ENCODE measurements at regions not wholly inside any gene's neighbourhood (a gene's known extent, or its start where the extent isn't known, plus 50 kb on each side); places are given as distances from the start of the nearest gene placed in this dataset.

GRCh38 chr1:201610858-201611257, 71.9 kb downstream of the NAV1 start:
- no peak for DNase-seq (ENCODE audit: low read depth in 3 of 3)

DNA sequence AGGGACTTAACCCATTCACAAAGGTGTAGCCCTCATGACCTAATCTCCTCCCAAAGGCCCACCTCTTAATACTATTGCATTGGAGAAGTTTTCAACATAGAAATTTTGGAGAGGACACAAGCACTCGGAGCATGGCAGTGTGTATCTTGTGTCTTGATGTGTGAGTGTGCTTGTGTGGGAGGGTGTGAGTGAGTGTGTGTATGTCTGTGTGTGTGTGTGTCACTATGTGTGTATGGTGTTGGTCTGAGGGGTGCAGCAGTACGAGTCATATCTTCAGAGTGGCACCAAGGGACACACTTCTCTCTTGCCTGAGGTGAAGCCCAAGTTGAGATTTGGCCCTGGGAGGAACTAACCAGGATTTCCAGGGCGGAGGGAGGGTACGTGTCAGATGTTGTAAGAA, 73.7 kb downstream of the NAV1 start:
- no peak for DNase-seq (ENCODE audit: low read depth in 3 of 3)

- no peak for DNase-seq (ENCODE audit: low read depth in 3 of 3)
Measured at GRCh38 chr1:201614262-201615015, 75.5 kb downstream of the NAV1 start.

DNA sequence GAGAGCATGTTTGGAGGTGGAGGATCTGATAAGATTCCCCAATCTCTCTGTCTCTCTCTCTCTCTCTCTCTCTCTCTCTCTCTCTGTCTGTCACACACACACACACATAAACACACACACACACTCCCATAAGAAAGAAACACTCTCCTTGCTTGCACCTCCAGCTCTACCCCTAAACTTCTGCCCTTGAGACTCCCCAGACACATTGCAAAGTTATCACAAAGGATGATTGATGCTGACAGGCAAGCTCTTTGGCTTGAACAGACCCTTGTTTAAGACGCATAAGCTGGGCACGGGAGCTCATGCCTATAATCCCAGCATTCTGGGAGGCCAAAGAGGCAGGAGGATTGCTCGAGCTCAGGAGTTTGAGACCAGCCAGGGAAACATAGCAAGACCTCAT, 78.2 kb downstream of the NAV1 start:
- DNase-seq (ENCODE audit: low read depth in 3 of 3) = no peak

DNA sequence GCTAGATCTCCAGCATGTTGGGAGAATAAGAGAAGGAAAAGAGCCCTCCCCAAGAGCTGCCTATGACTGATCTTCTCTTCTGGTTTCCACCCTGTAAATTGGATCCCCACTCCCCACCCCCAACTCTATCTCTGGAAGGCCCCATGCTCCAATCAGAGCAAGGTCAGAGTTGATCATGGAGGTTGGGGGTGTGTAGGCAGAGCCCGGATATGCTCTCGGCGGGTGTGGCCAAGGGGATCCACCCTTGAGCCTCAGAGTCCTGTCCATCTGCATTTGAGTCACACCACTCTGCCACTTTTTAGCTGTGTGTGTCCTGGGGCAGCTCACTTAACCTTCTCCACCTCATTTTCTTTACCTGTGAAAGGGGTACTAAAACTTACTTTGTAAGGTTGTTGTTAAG, 79.5 kb downstream of the NAV1 start:
- DNase-seq (ENCODE audit: low read depth in 3 of 3) = no peak

DNA sequence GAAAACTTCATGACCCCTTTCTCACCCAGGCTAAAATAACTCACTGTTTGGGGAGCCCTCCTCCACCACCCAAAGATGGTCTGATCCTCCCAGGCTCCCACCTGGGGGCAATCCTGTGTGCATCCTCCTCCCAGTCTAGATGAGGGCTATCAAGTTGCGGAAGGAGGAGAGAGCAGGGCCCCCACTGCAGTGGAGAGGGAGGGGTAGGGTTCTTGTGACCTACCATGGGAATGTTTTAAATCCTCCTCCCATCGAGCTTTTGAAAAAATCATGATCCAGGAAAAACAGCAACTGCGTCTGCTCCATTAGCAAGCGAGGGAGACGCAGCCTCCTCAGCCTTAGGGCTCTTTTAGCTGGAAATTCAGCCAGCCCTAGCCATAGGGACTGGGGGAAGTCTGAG, 80.0 kb downstream of the NAV1 start:
- no peak for DNase-seq (ENCODE audit: low read depth in 3 of 3)

DNA sequence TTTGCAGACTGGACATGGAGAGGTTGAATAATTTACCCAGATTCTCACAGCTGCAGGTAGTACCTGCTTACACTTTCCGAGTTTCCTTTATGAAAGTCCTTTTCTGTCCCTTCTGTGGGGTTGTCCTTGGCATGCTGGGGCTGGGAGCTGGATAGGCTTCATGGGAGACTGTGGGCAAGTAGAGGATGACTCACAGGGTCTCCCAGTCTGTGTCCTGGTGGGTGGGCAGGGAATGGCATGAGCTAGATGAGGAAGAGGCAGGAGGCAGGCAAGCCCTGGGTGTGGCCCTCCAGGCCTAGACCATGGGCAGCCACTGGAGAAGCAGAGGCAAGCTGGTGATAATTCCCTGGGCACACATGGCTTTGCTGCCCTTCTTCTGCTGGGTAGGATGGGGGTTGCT, 80.6 kb downstream of the NAV1 start:
- DNase-seq (ENCODE audit: low read depth in 3 of 3) = no peak

GRCh38 chr1:201622353-201622752, 83.4 kb downstream of the NAV1 start:
- no peak for DNase-seq (ENCODE audit: low read depth in 3 of 3)

GRCh38 chr1:201622824-201623223, 83.9 kb downstream of the NAV1 start:
- DNase-seq (ENCODE audit: low read depth in 3 of 3) = no peak

GRCh38 chr1:201624741-201625225, 85.9 kb downstream of the NAV1 start:
- DNase-seq (ENCODE audit: low read depth in 3 of 3) = no peak

DNA sequence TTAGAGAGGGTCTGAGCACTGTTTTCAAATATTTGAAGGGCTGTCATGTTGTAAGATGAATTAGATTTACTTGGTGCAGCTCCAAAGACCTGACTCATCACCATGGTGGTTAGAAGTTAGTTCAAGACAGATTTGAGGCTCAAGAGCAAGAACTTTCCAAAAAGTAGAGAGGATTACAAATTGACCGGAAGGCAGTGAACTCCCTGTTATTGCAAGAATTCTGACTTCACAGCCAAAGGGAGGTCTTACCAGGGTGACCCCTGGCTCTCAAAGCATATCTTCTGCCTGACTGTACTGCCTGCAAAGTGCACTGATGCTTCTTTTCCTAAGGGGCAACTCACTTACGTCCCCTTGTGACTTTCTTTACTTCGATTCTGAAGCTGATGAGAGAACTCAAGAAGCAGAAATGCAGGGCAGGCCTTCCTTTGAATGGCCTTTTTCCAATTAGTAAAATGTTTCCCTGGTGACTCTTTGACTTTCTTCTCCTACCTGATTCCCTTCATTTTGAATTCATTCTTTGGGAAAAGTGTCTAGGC, 86.4 kb downstream of the NAV1 start:
- no peak for DNase-seq (ENCODE audit: low read depth in 3 of 3)

DNA sequence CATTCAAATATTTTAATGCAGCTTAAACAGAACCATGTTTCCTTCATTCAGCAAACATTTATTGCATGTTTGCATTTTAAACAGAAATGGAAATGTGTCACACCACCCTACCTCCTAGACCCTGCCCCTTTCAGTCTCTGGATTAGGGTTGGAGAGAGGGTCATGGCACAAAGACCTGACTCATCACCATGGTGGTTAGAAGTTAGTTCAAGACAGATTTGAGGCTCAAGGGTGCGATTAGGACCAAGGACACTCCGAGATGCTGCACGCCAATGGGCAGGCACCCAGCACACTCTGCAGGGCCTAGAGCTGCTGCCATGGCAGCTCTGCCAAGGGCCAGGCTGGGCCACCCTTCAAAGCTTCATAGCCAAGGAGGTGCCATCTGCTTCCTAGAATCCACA, 86.9 kb downstream of the NAV1 start:
- DNase-seq (ENCODE audit: low read depth in 3 of 3) = no peak

- no peak for DNase-seq (ENCODE audit: low read depth in 3 of 3)
Measured at GRCh38 chr1:201626629-201627275, 87.8 kb downstream of the NAV1 start.

GRCh38 chr1:201628490-201628889, 89.6 kb downstream of the NAV1 start:
- DNase-seq (ENCODE audit: low read depth in 3 of 3) = no peak

DNA sequence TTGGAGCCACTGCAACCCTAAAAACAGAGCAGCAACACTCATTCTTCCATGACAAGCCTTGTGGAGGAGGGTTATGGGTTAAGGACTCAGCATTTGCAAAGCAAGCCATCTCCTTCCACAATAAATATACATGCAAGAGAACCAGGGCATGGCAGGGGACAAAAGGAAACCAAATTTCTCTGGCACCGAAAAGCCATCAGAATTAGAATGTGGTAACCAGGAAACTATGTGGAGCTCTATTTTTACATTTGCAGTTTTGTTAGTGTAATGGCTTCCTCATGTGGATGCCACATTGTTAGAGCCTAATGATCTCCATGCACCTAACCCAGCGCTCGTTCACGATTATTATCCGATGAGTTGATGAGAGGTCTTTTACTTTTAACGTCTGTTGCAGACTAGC, 91.7 kb downstream of the NAV1 start:
- no peak for DNase-seq (ENCODE audit: low read depth in 3 of 3)

DNA sequence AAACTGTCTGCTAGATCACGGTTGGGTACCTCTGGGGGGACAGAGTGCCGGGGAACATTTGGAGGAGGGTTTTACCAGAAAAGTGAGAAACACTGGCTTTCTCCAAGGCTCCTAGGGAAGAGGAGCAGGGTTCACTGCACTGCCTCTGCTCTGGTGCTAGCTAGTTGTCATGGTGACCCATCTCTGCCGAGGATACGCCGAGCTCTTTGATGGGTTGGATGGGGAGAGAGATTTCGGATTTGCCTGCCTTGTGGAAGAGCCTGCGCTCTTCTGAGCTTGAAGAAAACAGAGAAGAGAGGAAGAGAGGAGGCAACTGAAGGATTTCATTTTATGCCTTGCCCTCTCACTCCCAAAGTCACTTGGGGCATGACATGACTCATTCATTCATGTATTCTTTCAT, 92.1 kb downstream of the NAV1 start:
- DNase-seq (ENCODE audit: low read depth in 3 of 3) = no peak

DNA sequence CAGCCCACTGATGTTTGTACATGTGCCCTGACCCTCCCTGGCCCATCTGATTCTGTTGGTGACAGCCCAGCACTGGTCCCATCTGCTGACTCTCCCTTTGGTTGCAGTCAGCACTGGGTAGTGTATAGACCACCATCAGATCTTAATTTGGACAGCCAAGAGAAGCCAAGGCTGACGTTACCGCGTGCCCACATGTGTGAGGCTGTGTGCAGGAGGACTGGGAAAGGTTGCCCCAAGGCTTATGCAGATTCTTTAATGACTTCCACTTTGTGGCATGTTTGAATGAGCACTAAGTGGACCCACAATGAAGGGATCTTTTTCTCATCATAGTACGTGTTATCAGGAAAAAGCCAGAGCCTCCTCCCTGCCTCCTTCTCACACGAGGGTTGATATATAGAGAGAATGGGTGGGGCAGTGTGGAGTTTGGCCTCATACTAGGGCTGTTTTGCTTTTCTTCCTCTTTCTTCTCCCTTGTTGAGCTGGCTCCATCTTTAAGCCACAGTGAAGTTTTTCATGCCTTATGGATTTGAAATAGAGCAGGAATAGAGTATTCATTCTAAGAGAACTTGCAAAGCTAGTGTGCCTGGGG, 93.5 kb downstream of the NAV1 start:
- no peak for DNase-seq (ENCODE audit: low read depth in 3 of 3)

- DNase-seq (ENCODE audit: low read depth in 3 of 3) = no peak
Measured at GRCh38 chr1:201633297-201633696, 94.4 kb downstream of the NAV1 start.

DNA sequence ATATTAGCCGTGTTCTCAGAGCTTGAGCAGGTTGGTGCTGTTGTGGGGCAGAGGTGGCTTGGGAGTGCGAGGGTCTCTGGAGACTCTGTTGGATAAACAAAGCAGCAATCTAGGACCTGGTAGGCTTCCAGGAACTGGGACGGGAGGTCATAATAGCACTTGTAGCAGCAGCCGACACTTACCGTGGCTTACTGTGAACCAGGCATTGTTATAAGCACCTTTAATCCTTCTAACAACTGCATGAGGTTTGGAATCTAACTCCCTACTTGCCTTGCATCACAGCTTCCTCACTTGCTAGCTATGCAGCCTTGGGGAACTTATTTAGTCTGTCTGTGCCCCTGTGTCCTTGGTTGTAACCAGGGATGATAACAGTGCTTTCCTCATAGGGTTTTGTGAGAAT, 94.9 kb downstream of the NAV1 start:
- DNase-seq (ENCODE audit: low read depth in 3 of 3) = no peak

DNA sequence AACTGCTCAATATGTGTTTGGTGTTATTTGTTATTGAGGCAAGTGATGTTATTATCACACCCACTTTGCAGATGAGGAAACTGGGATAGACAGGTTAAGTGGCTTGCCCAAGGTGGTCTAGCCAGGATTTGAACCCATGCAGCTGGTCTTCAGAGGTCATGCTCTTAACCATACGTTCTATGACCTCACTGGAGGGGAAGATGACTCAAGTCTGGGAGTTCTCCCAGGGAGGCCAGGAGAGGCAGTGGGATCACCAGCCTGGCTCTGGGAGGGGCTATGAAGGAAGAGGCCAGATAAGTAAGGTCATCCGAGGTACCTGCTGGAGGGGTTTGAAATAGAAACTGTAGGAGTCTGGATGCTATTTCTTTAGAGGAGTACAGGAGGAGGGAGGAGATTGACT, 95.3 kb downstream of the NAV1 start:
- no peak for DNase-seq (ENCODE audit: low read depth in 3 of 3)

DNA sequence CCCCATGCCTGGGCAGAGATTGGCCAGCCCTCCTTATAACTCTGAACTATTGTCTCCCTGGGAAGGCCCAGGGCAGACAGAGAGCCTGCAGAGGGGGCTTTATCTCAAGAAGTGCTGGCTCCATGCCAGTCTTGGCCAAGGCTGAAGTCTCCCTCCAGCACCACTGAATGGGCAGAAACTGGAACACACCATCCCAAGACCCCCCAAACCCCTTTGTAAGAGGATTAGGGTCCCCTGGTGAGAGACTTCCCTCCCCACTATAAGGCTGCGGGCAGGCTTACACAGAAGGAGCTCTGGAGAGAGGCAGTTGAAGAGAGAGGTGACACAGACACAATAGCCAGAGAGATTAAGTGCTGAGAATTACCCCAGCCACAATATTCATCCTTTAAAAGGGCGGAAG, 97.2 kb downstream of the NAV1 start:
- no peak for DNase-seq (ENCODE audit: low read depth in 3 of 3)

DNA sequence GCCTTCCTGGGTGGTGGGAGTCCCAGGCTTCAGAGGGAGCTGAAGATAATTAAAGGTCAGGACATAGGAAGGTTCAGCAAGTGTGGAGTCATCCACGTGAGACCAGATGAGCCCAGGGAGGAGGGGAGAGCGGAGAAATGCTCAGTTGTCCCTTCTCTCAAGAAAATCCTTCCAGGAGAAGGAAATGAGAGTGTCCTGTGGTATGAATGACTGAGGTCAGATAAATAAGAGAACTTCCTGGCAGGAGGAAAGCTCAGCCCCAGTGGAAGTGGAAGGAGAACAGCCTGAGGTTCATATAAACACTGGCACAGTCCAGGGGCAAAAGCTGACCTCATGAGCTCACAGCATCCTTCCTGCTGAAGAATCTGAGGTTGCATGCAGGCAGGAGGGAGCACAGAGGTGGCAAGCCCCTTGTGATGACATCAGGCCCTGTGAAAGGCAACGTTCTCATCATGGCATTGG, 97.6 kb downstream of the NAV1 start:
- no peak for DNase-seq (ENCODE audit: low read depth in 3 of 3)

All from stimulated activated CD4-positive, alpha-beta T cell treated with anti-CD3 and anti-CD28 coated beads, TNF-alpha, amount 100 ng/mL, for 48 hours (primary cell).